NCI-H510A (cell line): ENCODE measurements at regions not wholly inside any gene's neighbourhood (a gene's known extent, or its start where the extent isn't known, plus 50 kb on each side); places are given as distances from the start of the nearest gene placed in this dataset.
"Not testable (repeated sequence)": the region's sequence is repeated elsewhere in the genome, so short reads cannot be mapped to it uniquely, and the experiment has no call there.

Experiments used
- DNase-seq: peaks from one replicate; lab custom pipeline; 2025; lab: John Stamatoyannopoulos, UW

DNA sequence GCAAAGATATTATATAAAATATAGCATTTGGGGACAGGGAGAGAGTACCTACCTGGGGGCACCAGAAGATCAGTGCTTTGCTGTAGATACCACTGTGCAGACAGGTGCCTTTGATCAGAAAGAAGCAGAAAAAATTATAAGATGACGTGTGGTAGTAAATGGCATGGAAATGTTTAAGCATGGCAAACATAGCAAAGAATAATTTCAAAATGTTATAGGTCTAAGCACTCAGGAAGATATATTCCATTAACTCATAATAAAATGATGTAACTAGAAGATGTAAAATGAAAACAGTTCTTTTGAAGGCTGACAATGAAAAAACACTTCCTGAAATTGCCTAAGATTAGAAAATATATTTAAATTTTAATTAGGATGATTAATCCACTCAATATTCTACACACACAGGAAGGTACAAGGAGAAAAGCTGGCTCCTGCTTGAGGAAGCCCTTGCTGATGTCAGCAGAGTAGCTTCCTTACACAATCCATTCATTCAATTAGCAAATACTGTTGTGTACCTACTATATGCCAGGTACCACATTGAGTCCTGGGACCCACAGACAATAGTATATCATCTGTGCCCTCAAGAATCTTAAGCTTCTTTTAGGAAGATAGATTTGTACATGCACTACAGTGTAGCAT is 290.2 kb upstream of the CNR1 start:
- DNase-seq, result no peak

DNA sequence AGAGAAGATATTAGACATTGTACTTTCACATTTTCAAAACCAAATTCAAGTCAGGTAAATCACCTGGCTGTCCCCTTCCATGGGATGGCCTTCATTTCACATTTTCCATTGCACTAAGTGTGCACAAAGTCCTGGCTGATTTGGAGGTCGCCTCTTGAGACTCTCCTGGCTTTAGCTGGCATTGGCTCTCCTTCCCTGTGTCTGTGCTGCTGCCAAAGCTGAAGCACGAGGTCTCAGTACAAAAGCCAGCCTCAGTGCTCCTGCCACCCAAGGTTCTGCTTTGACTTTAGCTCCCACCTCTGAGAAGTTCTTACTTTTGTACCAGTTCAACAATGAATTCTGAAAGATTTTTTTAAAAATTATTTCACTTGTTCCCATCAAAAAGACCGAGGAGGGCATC is 289.2 kb upstream of the CNR1 start:
- no peak for DNase-seq

DNA sequence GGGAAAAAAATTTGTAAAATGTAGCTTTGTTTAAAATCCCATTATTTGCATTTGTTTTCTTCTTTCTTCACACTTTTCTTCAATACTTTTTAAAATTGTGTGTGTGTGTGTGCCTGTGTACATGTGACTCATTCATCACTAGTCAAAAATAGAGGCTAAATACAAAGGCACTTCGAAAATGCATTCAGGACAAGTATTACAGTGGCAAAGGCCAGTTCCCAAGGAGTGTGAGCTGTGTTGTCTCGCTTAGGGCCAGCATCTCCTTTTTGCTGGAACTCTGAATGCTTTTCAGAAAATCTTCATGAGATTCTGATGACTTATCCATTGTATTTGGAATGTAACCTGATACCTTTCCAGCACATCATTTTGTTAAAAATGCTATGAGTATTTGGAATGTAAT is 288.5 kb upstream of the CNR1 start:
- no peak for DNase-seq

DNA sequence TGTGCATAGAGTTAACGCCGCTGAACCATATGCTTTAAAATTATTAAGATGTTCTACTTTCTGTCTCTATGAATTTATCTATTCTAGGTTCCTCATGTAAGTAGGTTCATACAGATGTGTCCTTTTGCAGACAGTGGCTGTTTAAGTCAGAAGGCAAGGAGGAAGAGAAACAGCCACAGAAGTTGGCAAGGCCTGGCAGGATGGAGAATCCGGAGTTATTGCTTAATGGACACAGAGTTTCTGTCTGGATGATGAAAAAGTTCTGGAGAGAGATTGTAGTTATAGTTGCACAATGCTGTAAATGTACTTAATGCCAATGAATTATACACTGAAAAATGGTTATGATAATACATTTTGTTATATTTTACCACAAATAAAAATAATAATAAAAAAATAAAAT is 283.6 kb upstream of the CNR1 start:
- DNase-seq, result no peak

DNA sequence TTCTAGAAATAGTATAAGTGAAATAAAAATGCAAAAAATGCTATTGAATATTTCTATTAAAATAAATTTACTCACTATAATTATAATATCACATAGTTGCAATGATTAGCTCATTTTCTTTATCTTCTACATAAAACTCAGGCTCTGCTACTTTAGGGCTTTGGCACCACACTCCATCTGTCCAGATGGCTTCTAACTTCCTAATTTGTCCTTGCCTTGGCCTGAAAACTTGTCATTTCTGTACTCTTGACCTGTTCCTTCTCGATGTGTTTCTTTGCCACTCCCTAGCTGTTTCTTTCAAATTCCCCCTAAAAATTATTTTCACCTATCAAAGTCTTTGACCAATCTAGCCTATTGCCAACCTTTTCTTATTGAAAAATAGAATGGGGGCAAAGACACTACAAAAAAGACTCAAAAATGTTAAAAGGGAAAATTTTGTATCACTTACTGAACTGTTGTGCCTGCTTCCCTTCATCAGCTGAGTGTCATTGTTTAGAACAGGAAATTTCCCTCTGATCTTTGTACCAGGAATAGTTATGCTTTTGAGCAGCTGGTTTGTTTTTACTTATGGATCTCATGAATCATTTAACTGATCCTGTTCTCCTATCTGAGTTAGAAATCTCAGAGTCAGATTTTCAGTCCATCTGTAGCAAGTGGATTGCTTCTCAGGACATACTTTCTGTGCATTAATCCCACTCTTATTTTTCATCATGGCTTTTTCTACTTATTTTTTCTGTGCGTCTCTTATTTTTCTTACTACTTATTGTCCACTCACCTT is 279.2 kb upstream of the CNR1 start:
- DNase-seq, result no peak

DNA sequence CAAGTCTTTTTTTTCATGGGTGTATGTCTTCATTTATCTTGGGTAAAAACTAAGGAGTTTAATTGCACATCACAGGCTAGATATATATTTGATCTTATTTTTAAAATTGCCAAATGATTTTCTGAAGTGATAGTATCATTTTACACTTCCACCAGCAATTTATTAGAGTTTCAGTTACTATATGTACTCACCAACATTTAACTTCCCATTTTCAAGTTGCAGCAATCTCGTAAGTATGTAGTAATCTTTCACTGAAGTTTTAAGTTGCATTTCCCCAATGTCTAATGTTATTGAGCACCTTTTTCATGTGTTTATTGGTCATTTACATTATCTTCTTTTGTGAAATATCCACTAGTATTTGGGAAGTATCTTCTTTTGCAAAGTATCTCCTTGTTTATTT is 277.4 kb upstream of the CNR1 start:
- no peak for DNase-seq

DNA sequence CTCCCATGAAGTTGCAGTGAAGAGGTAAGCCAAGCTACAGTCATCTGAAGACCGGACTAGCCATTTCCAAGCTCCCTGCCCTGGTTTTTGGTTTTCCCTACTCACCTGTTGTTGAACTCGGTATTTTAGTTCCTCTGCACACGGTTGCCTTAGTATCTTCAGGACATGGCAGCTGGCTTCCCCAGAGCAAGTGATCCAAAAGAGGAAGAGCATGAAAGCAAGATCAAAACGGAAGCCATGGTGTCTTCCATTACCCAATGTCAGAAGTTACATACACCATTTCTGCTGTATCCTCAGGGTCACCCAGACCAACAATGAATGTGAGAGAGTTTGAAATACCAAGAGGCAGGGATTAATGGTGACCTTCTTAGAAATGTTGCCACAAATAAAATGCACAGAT is 276.6 kb upstream of the CNR1 start:
- no peak for DNase-seq

DNA sequence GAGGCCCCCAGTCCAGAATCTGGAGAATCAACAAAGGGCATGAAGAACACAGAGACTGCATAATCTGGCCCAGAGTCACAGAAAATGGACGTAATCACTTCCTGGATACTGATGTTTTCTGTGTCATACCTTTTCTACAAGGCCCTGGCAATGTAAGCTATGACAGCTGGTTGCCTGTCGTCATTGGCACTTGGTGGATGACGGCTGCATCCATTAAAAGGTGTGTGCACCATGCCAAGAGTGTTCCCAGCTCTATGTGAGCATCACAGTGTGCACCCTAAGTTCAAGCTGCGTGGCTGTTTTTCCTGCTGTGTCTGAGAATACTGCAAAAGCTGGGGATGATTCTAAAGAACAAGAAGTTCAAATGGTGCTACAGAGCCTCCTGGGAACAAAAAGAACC is 275.2 kb upstream of the CNR1 start:
- no peak for DNase-seq

DNA sequence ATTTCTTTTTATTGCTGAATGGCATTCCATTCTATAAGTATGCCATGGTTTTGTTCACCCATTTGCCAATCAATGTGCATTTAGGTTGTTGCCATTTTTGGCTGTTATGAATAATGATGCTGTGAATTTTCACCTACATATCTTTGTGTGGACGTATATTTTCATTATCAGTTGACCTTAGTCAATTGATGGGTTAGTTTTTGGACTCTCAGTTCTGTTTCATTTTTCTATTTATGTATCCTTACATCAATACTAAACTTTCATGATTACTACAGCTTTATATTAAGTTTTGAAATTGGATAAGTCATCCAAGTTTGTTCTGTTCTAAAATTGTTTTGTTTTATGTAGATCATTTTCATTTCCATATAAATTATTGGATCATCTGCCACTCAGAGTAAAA is 261.9 kb upstream of the CNR1 start:
- no peak for DNase-seq

DNA sequence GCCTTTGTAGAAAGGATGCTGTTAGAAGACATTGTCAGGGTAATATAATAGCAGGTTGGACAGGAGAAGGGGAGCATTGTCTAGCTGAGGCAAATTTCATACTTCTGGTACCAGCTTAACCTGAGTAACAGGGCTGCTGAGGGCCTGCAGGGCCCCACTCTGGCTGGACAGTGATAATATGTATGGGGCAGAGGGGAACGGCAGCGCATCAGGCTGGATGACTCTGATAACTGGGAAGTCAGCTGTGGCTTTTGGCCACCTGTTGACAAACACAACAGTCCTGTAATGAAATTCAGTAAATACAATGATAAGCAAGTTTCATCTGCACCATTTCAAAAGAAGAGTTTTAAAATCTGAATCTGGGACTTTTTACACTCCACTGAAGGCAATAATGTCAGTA is 259.9 kb upstream of the CNR1 start:
- no peak for DNase-seq

DNA sequence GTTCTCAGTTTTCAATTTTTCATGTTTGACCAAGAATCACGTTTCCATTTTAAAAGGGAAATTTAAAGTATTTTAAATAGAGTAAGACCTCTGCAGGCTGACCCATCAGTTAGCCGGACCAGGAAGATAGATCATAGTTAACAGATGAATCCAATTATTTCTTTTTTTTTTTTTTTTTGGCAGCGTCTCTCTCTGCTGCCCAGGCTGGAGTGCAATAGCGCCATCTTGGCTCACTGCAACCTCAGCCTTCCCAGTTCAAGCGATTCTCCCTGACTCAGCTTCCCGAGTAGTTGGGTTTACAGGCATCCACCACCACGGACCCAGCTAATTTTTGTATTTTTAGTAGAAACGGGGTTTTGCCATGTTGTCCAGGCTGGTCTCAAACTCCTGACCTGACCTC is 256.7 kb upstream of the CNR1 start:
- no peak for DNase-seq

DNA sequence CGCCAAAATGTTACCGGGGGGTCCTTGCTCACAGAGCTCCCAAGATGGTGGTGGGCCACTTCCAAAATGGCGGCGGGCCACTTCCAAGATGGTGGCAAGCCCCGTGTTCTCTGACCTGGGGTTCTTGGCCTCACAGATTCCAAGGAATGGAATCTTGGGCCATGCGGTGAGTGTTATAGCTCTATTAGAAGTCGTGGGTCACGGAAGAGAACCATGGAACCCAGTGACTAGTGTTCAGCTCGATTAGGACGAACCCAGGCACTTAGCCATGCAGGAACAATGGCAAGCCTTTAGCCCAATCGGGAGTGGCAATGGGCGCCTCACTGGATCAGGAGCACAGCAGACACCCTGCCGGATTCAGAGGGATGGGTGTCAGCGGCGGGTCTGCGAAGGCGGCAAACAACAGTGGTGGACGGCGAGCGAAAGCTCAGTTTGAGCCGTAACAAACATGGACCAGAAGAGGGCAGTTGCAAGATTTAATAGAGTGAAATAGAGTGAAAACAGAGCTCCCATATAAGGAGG is 254.9 kb upstream of the CNR1 start:
- not testable (repeated sequence) for DNase-seq

DNA sequence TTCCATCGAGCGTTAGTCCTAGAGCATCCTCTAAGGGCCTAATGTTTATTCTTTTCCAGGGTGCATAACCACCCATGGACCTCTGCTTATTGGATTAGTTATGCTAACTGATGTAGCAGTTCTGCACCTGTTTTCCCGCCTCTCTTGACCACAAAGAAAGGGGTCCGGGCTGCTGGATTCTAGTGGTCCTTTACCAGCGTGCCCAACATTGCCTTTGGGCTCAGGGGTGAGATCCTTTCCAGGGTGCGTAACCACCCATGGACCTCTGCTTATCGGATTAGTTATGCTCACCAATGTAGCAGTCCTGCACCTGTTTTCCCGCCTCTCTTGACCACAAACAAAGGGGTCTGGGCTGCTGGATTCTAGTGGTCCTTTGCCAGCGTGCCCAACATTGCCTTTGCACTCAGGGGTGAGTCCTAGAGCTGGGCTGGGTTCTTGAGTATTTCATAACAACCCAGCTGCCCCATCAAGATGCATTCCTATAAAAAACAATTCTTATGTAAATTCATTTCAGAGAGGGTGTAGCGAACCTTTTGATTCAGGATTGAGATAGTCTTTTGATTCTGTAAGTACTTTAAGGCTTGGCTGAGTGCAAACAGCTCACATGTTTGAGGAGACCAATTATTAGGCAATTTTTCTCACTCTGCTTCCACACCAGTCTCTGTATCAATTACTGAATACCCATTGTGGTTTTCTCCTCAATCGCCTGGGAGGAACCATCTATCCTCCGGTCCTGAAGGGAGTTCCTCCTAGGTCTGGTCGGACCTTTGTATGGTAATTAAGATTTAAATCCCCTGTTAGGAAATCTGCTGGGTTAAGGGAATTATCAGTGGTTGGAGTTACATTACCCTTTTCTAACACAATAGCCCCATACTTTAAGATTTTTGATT is 253.0 kb upstream of the CNR1 start:
- not testable (repeated sequence) for DNase-seq

DNA sequence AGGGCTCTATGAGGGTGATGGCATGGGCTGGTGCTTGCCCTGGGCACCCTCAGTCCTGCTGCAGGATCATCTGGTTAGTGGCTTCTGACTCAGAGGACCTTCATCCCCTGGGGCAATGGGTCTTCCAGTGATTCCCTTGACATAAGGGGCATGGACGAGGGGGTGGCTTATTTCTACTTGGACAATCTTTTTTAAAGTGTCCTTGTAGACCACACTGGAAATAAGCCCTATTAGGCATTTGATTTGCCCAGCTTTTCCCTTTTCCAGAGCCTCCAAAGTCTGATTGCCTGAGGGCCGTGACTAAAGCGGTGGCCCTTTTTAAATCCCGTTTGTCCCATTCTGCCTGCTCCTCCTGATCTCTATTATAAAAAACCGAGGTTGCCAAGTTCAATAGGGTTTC is 251.2 kb upstream of the CNR1 start:
- not testable (repeated sequence) for DNase-seq

DNA sequence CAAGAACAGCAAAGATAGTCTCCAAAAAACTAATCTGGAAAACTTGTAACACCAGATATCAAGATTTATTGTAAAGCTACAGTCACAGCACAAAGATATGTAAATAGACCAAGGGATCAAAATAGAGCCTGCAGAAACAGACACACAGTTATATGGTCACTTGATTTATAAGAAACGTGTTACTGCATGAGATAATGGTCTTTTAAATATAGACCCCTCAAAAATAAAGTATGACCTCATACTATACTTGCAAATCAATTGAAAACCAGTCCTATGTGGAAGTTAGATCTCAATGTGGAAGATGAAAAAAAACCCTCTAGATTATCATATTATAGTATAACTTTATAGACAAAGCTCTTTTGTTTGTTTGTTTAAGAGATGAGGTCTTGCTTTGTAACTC is 247.3 kb upstream of the CNR1 start:
- no peak for DNase-seq

DNA sequence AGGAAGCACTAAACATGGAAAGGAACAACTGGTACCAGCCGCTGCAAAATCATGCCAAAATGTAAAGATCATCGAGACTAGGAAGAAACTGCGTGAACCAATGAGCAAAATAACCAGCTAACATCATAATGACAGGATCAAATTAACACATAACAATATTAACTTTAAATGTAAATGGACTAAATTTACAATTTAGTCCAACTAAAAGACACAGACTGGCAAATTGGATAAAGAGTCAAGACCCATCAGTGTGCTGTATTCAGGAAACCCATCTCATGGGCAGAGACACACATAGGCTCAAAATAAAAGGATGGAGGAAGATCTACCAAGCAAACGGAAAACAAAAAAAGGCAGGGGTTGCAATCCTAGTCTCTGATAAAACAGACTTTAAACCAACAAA is 242.2 kb upstream of the CNR1 start:
- DNase-seq, result not testable (repeated sequence)

DNA sequence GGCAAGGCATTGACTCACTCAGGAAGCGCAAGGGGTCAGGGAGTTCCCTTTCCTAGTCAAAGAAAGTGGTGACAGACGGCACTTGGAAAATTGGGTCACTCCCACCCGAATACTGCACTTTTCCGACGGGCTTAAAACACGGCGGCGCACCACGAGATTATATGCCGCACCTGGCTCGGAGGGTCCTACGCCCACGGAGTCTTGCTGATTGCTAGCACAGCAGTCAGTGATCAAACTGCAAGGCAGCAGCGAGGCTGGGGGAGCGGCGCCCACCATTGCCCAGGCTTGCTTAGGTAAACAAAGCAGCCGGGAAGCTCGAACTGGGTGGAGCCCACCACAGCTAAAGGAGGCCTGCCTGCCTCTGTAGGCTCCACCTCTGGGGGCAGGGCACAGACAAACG is 240.5 kb upstream of the CNR1 start:
- DNase-seq, result not testable (repeated sequence)

DNA sequence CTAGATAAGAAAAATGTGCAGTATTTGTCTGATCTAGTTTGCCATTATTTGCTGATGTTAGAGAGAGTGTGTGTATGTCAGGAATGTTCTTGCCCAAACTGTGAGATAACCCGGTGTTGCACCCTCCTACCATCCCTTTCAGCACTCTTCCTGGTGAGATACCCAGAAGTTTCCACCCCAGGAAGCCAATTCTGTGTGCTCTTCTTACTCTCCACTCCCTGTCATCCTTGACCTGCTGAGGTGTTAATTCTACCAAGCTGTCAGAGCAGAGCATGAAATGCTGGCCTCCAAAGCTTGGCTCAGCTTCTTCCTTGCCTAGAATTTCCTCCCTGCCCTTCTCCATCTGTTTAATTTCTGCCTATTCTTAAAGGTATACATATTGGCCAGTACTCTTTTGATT is 237.3 kb upstream of the CNR1 start:
- DNase-seq, result no peak

DNA sequence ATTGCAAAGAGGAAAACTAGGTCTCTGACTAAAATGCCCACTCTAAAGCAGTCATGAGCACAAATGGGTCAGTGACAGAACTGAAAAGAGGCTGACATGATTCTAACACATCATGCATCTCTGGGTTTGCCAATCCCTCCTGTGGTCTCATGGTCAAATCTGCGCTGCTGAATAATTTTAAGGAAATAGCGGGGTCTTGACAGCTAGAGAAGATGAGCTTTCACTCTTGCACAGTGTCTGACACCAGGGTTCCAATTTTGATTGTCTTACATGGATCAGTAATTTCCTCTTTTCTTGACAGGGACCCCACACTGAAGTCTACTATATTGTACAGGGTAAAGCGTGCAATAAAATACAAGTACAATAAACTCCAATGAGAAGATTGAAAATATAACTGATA is 236.8 kb upstream of the CNR1 start:
- DNase-seq, result no peak

DNA sequence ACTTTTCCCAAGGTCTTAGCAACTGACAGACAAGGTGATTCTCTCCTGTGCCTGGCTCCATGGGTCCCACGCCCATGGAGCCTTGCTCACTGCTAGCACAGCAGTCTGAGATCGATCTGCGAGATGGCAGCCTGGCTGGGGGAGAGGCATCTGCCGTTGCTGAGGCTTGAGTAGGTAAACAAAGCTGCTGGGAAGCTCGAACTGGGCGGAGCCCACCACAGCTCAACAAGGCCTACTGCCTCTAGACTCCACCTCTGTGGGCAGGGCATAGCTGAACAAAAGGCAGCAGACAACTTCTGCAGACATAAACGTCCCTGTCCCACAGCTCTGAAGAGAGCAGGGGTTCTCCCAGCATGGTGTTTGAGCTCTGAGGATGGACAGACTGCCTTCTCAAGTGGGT is 224.9 kb upstream of the CNR1 start:
- DNase-seq, result not testable (repeated sequence)

DNA sequence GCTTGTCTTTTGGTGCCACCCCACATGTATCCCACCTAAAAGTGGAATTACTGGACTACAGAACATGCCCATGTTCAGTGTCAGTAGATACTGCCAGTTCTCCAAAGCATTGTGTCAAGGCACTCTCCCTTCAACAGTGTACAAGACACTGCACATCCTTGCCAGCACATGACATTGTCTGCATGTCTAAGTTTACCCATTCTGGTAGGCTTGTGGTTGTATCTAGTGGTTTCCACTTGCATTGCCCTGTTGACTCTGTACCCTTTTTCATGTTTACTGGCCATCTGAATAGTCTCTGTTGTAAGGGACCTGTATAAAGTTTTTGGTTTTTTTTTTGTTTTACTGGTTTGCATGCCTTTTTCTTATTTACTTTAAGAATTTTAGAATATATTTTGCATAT is 222.4 kb upstream of the CNR1 start:
- DNase-seq, result no peak

DNA sequence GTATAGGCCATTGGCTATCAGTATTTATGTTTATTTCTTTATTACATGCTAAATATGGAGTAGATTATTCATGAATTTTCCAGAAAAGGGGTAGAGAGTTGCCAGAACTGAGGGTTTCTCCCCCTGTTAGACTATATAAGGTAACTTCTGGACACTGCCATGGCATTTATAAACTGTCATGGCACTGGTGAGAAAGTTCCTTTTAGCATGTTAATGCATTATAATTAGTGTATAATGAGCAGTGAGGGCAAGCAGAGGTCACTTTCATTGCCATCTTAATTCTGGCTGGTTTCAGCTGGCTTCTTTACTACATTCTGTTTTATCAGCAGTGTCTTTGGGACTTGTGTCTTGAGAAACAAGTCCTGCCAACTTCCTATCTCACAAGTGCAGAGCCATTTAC is 220.0 kb upstream of the CNR1 start:
- no peak for DNase-seq

DNA sequence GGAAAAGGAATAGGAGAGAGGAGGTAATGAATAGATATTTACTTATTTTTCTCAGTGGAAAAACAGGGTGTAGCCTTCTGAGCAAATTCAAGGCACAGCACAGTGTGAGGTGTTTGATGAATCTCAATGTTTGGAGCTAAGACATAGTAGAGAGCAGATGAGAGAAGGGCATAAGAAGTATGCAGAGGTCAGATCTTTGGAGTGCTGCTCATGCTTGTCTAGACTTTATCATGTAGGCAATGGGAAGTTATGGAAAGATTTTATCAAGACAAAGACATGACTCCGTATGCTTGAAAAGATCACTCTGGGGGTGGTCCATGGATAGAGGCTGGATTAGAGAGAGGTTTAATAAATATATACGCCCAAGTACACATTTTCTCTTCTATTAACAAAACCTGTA is 217.0 kb upstream of the CNR1 start:
- DNase-seq, result no peak
